GM12878 (cell line): ENCODE measurements at regions not wholly inside any gene's neighbourhood (a gene's known extent, or its start where the extent isn't known, plus 50 kb on each side); places are given as distances from the start of the nearest gene placed in this dataset.
"Not testable (repeated sequence)": the region's sequence is repeated elsewhere in the genome, so short reads cannot be mapped to it uniquely, and the experiment has no call there.

ENCODE experiments used
- ATAC-seq: fragments of 200-7000 bp; cut with Tn5 transposase; 3 replicates; pipeline ENCODE4 v1.9.1; 2020; ENCODE audit warnings: mild to moderate bottlenecking, moderate library complexity
- BruUV-seq: library from RNA; stranded (reverse); fragments of 400-500 nt; replicated peaks from 2 replicates; lab custom pipeline; 2021; lab: Mats Ljungman, UMichigan
- CTCF ChIA-PET: fragments of 300-600 bp; sonication (Branson Sonifier 250); formaldehyde crosslinking; extraction: SDS; loops from one replicate; lab custom pipeline; 2021; ENCODE audit warnings: inconsistent platforms; lab: Yijun Ruan, JAX
- POLR2A ChIA-PET: fragments of 350-600 bp; formaldehyde crosslinking; extraction: SDS; loops from one replicate; lab custom pipeline; 2021; ENCODE audit warnings: inconsistent platforms; lab: Charles Lee
- RAD21 ChIA-PET: fragments of 300-600 bp; sonication (Branson Sonifier 250); formaldehyde crosslinking; loops from one replicate; lab custom pipeline; 2023; ENCODE audit warnings: antibody characterized with exemption; ENCODE audit not compliant: unreplicated experiment; lab: Charles Lee
- SMC1A ChIA-PET: fragments of 300-600 bp; sonication (Branson Sonifier 250); formaldehyde crosslinking; loops from one replicate; lab custom pipeline; 2023; ENCODE audit not compliant: unreplicated experiment, uncharacterized antibody; lab: Charles Lee
- DNase-seq: peaks from one replicate; pipeline ENCODE4 v3.0.0-alpha.2; 2011; ENCODE audit warnings: low read depth, low spot score
- FAIRE-seq: peaks from 3 replicates; lab custom pipeline; 2011; peaks lifted over from hg19 to GRCh38; lab: Jason Lieb, UNC
- H2AFZ ChIP-seq: 2 replicates; pipeline ENCODE4 v1.6.0; 2011; ENCODE audit warnings: low read depth, low read length, control low read depth; ENCODE audit not compliant: control insufficient read depth
- H3K27ac ChIP-seq: 2 replicates; pipeline ENCODE4 v1.5.1; 2011; ENCODE audit warnings: control low read depth; ENCODE audit not compliant: control insufficient read depth, insufficient read depth
- H3K27me3 ChIP-seq, 2 experiments: replicated peaks in 1 of 2; 2 replicates each; pipeline versions ENCODE4 v1.6.0 to v1.6.1; 2011; ENCODE audit warnings: low read length in 1 of 2; ENCODE audit not compliant: control insufficient read depth in 2 of 2, insufficient read depth in 2 of 2
- H3K36me3 ChIP-seq, 2 experiments: 2 replicates each; pipeline ENCODE4 v1.5.1; 2011; ENCODE audit warnings: low read length in 1 of 2; ENCODE audit not compliant: control insufficient read depth in 2 of 2, insufficient read depth in 2 of 2
- H3K4me1 ChIP-seq: 2 replicates; pipeline ENCODE4 v1.6.1; 2011; ENCODE audit warnings: mild to moderate bottlenecking, low read length, moderate library complexity, mixed read lengths; ENCODE audit not compliant: control insufficient read depth, insufficient read depth
- H3K4me2 ChIP-seq: 2 replicates; pipeline ENCODE4 v1.6.0; 2011; ENCODE audit warnings: control low read depth; ENCODE audit not compliant: control insufficient read depth, insufficient read depth
- H3K4me3 ChIP-seq: fragments of 200-600 bp; sonication (generic); 2 replicates; pipeline ENCODE4 v1.5.1; 2016
- H3K79me2 ChIP-seq: 2 replicates; pipeline ENCODE4 v1.6.0; 2011; ENCODE audit warnings: low read length; ENCODE audit not compliant: control insufficient read depth, insufficient read depth
- H3K9ac ChIP-seq: 2 replicates; pipeline ENCODE4 v1.8.0; 2011; ENCODE audit warnings: low read length, control low read depth, mixed read lengths; ENCODE audit not compliant: control insufficient read depth, insufficient read depth
- H3K9me3 ChIP-seq: replicated peaks from 3 replicates; pipeline ENCODE4 v1.5.1; 2011; ENCODE audit warnings: mild to moderate bottlenecking, low read length; ENCODE audit not compliant: control insufficient read depth, insufficient read depth
- H4K20me1 ChIP-seq: 2 replicates; pipeline ENCODE4 v1.6.0; 2011; ENCODE audit not compliant: control insufficient read depth, insufficient read depth
- EZH2 ChIP-seq: IDR thresholded peaks from 2 replicates; pipeline ENCODE4 v1.6.1; 2012; ENCODE audit warnings: low read depth, mild to moderate bottlenecking, control low read depth, inconsistent platforms, low read length, borderline replicate concordance; ENCODE audit not compliant: control insufficient read depth
- MXI1 ChIP-seq: fragments of 150-350 bp; IDR thresholded peaks from 2 replicates; pipeline ENCODE4 v1.6.1; 2011; ENCODE audit warnings: low read depth, mild to moderate bottlenecking, inconsistent platforms, low read length, improper control_type of control experiment
- PML ChIP-seq: IDR thresholded peaks from 2 replicates; pipeline ENCODE4 v1.6.1; 2012; ENCODE audit warnings: low read length, inconsistent platforms
- POLR2A ChIP-seq: IDR thresholded peaks from 2 replicates; pipeline ENCODE4 v1.6.1; 2011; ENCODE audit warnings: low read depth, mild to moderate bottlenecking, low read length
- RAD51 ChIP-seq: fragments of 450-650 bp; IDR thresholded peaks from 2 replicates; pipeline ENCODE4 v1.6.1; 2016; ENCODE audit warnings: moderate library complexity, mild to moderate bottlenecking, inconsistent platforms
- WRNIP1 ChIP-seq: IDR thresholded peaks from 2 replicates; pipeline ENCODE4 v1.6.1; 2011; ENCODE audit warnings: low read depth, low read length, improper control_type of control experiment, borderline replicate concordance
- WGBS: methylation state at CpG from one replicate; pipeline ENCODE4 v1.1.6; 2016; ENCODE audit warnings: low lambda C conversion rate; ENCODE audit not compliant: insufficient replicate concordance, insufficient coverage; ENCODE audit errors: missing lambda C conversion rate; 5-methylcytosine and 5-hydroxymethylcytosine counted together
- in situ Hi-C: fragments of 300-500 bp; cut with MboI; formaldehyde crosslinking; loops from 9 replicates; pipeline ENCODE4 v1.14.3; 2018; ENCODE audit warnings: mixed read lengths
- intact Hi-C: fragments of 100-400 bp; cut with micrococcal nuclease; formaldehyde crosslinking; loops from one replicate; pipeline ENCODE4 v1.14.2; 2022; ENCODE audit not compliant: unreplicated experiment
- TF ChIP-seq, protein P1 (sequence below): IDR thresholded peaks from 2 replicates; pipeline ENCODE4 v1.6.1; 2012; ENCODE audit warnings: improper control_type of control experiment, low read depth, low read length; ENCODE audit not compliant: insufficient replicate concordance

DNA sequence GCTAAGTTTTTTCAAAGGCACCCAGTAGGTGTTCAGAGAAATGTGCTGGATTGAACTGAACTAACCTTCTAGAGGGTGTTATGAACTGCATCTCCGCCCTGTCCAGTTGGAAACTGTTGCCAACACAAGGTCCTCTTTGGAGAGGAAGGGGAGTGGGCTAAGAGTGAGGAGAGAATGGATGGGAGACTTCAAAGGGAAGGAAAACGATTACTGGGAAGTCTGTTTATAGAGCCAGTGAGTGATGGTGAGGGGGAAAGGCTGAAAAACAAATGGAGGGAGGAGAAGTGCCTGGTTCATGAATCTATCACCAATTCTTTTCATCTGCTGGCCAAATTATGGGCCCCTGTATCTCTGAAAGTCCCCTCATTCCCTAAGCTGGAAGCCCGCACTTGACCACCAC, 86.0 kb upstream of the TBX5 start (continued):
- TF ChIP-seq, protein P1, sequence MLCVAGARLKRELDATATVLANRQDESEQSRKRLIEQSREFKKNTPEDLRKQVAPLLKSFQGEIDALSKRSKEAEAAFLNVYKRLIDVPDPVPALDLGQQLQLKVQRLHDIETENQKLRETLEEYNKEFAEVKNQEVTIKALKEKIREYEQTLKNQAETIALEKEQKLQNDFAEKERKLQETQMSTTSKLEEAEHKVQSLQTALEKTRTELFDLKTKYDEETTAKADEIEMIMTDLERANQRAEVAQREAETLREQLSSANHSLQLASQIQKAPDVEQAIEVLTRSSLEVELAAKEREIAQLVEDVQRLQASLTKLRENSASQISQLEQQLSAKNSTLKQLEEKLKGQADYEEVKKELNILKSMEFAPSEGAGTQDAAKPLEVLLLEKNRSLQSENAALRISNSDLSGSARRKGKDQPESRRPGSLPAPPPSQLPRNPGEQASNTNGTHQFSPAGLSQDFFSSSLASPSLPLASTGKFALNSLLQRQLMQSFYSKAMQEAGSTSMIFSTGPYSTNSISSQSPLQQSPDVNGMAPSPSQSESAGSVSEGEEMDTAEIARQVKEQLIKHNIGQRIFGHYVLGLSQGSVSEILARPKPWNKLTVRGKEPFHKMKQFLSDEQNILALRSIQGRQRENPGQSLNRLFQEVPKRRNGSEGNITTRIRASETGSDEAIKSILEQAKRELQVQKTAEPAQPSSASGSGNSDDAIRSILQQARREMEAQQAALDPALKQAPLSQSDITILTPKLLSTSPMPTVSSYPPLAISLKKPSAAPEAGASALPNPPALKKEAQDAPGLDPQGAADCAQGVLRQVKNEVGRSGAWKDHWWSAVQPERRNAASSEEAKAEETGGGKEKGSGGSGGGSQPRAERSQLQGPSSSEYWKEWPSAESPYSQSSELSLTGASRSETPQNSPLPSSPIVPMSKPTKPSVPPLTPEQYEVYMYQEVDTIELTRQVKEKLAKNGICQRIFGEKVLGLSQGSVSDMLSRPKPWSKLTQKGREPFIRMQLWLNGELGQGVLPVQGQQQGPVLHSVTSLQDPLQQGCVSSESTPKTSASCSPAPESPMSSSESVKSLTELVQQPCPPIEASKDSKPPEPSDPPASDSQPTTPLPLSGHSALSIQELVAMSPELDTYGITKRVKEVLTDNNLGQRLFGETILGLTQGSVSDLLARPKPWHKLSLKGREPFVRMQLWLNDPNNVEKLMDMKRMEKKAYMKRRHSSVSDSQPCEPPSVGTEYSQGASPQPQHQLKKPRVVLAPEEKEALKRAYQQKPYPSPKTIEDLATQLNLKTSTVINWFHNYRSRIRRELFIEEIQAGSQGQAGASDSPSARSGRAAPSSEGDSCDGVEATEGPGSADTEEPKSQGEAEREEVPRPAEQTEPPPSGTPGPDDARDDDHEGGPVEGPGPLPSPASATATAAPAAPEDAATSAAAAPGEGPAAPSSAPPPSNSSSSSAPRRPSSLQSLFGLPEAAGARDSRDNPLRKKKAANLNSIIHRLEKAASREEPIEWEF = no peak
- no peak for TF ChIP-seq POLR2A
- TF ChIP-seq PML = no peak
- TF ChIP-seq RAD51 = no peak
- TF ChIP-seq WRNIP1 = no peak
- no peak for TF ChIP-seq EZH2
- TF ChIP-seq MXI1 = no peak

DNA sequence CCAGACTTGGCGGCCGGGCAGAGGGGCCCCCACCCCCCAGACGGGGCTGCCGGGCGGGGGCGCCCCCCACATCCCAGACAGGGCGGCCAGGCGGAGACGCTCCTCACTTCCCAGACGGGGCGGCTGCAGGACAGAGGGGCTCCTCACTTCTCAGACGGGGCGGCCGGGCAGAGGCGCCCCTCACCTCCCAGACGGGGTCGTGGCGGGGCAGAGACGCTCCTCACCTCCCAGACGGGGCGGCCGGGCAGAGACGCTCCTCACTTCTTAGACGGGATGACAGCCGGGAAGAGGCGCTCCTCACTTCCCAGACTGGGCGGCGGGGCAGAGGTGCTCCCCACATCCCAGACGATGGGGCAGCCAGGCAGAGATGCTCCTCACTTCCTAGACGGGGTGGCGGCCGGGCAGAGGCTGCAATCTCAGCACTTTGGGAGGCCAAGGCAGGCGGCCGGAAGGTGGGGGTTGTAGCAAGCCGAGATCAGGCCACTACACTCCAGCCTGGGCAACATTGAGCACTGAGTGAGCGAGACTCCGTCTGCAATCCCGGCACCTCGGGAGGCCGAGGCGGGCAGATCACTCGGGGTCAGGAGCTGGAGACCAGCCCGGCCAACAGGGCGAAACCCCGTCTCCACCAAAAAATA, 79.0 kb upstream of the TBX5 start:
- FAIRE-seq, H2AFZ ChIP-seq, H3K27ac ChIP-seq, H4K20me1 ChIP-seq, H3K9ac ChIP-seq, CTCF ChIA-PET, DNase-seq, H3K79me2 ChIP-seq, H3K36me3 ChIP-seq, intact Hi-C loops, in situ Hi-C loops, H3K27me3 ChIP-seq, H3K4me2 ChIP-seq, ATAC-seq, H3K9me3 ChIP-seq, H3K4me3 ChIP-seq, H3K4me1 ChIP-seq, SMC1A ChIA-PET, BruUV-seq, POLR2A ChIA-PET, RAD21 ChIA-PET: not testable (repeated sequence)
- WGBS = 81% methylated on average over 20 of the region's 45 CpGs
